Liver (tissue), 8 donors: ENCODE measurements at regions not wholly inside any gene's neighbourhood (a gene's known extent, or its start where the extent isn't known, plus 50 kb on each side); places are given as distances from the start of the nearest gene placed in this dataset.

Experiments used
- DNase-seq: peaks from one replicate; pipeline ENCODE4 v3.0.0-alpha.2; 2017; ENCODE audit warnings: low spot score
- H3K27ac ChIP-seq, 2 donors: one replicate each; pipeline ENCODE4 v1.7.0; 2013; ENCODE audit warnings: inconsistent platforms in 2 of 2, low read length in 2 of 2, control low read depth in 1 of 2, low read depth in 1 of 2, mild to moderate bottlenecking in 1 of 2
- H3K27me3 ChIP-seq, 4 donors: one replicate each; pipeline versions ENCODE4 v1.6.1 to v1.7.0; 2013; ENCODE audit warnings: low read length in 3 of 4, inconsistent platforms in 1 of 4, mild to moderate bottlenecking in 1 of 4, moderate library complexity in 1 of 4; ENCODE audit not compliant: control insufficient read depth in 4 of 4, insufficient read depth in 4 of 4
- H3K36me3 ChIP-seq, 4 donors: one replicate each; pipeline versions ENCODE4 v1.6.1 to v1.7.0; 2013; ENCODE audit warnings: low read length in 3 of 4, mild to moderate bottlenecking in 3 of 4, low read depth in 1 of 4, moderate library complexity in 1 of 4; ENCODE audit not compliant: control insufficient read depth in 4 of 4, insufficient read depth in 3 of 4
- H3K4me1 ChIP-seq, 4 donors: one replicate each; pipeline versions ENCODE4 v1.6.1 to v1.7.0; 2013; ENCODE audit warnings: low read length in 3 of 4, mild to moderate bottlenecking in 3 of 4, moderate library complexity in 1 of 4; ENCODE audit not compliant: control insufficient read depth in 4 of 4, insufficient read depth in 4 of 4
- H3K4me3 ChIP-seq, 3 donors: one replicate each; pipeline versions ENCODE4 v1.6.1 to v1.7.0; 2013; ENCODE audit warnings: low read length in 3 of 3, control low read depth in 1 of 3, low read depth in 1 of 3, mild to moderate bottlenecking in 1 of 3
- H3K9ac ChIP-seq, 2 donors: one replicate each; pipeline ENCODE4 v1.7.0; 2013; ENCODE audit warnings: low read length in 2 of 2, mild to moderate bottlenecking in 2 of 2, moderate library complexity in 2 of 2, control low read depth in 1 of 2, low read depth in 1 of 2
- H3K9me3 ChIP-seq, 4 donors: one replicate each; pipeline versions ENCODE4 v1.6.1 to v1.7.0; 2013; ENCODE audit warnings: low read length in 3 of 4; ENCODE audit not compliant: control insufficient read depth in 4 of 4
- CTCF ChIP-seq: fragments of 150-350 bp; IDR thresholded peaks from 2 replicates; pipeline ENCODE4 v1.5.1; 2017; ENCODE audit warnings: improper control_type of control experiment, low read depth, low read length; ENCODE audit not compliant: missing input control
- EGR1 ChIP-seq, 2 donors: IDR thresholded peaks; 2 replicates each; pipeline ENCODE4 v1.6.1; 2016 to 2018; ENCODE audit warnings: antibody characterized with exemption in 2 of 2, low read depth in 2 of 2
- FOXA1 ChIP-seq: IDR thresholded peaks from 2 replicates; pipeline ENCODE4 v1.6.1; 2016; ENCODE audit warnings: antibody characterized with exemption
- HNF4A ChIP-seq, 2 donors: conservative IDR thresholded peaks; 2 replicates each; pipeline ENCODE4 v1.6.1; 2016; ENCODE audit warnings: antibody characterized with exemption in 2 of 2, mild to moderate bottlenecking in 2 of 2
- JUND ChIP-seq, 2 donors: IDR thresholded peaks; 2 replicates each; pipeline ENCODE4 v1.6.1; 2016; ENCODE audit warnings: antibody characterized with exemption in 2 of 2
- NR2F2 ChIP-seq: IDR thresholded peaks from 2 replicates; pipeline ENCODE4 v1.6.1; 2016; ENCODE audit warnings: antibody characterized with exemption
- REST ChIP-seq: IDR thresholded peaks from 2 replicates; pipeline ENCODE4 v1.6.1; 2016; ENCODE audit warnings: antibody characterized with exemption, mild to moderate bottlenecking
- TAF1 ChIP-seq: conservative IDR thresholded peaks from 2 replicates; pipeline ENCODE4 v1.6.1; 2016; ENCODE audit warnings: antibody characterized with exemption, mild to moderate bottlenecking
- ZBTB33 ChIP-seq: IDR thresholded peaks from 2 replicates; pipeline ENCODE4 v1.6.1; 2016; ENCODE audit warnings: antibody characterized with exemption
- WGBS: extraction: QIAGEN DNeasy Blood & Tissue Kit; methylation state at CpG from one replicate; pipeline ENCODE4 v1.1.7; 2013; 5-methylcytosine and 5-hydroxymethylcytosine counted together
- donor health status: healthy.
- donor health status: healthy.
- donor health status: healthy.
- donor health status: healthy.
- donor health status: healthy.

- TF ChIP-seq NR2F2 (no peak), REST (no peak)
Measured at GRCh38 chr21:35476621-35477395, 427.7 kb upstream of the RUNX1 start (continued).

- no peaks in the 10 kb centered on the region for H3K27me3 ChIP-seq
- no peak overlapping the region for H3K9ac ChIP-seq
- no peaks in the 10 kb centered on the region for H3K36me3 ChIP-seq
- no peak for DNase-seq
- no peaks in the 10 kb centered on the region for H3K4me1 ChIP-seq
- no peak for TF ChIP-seq FOXA1
- no peak for TF ChIP-seq JUND (IDR thresholded peaks at IDR 0.05)
- TF ChIP-seq HNF4A (conservative IDR thresholded peaks at IDR 0.05), result no peak
- no peak overlapping the region for H3K4me3 ChIP-seq
- H3K27ac ChIP-seq, result no peak overlapping the region
- H3K9me3 ChIP-seq, result no peaks in the 10 kb centered on the region
- 50% methylated on average over 4 of the region's 4 CpGs for WGBS
Measured at GRCh38 chr21:35475762-35476161, 426.7 kb upstream of the RUNX1 start.

GRCh38 chr21:35475009-35475408, 425.9 kb upstream of the RUNX1 start:
- Histone ChIP-seq H3K36me3 (no peaks in the 10 kb centered on the region), H3K9me3 (no peaks in the 10 kb centered on the region), H3K4me3 (no peak overlapping the region), H3K4me1 (no peaks in the 10 kb centered on the region), H3K27me3 (no peaks in the 10 kb centered on the region), H3K9ac (no peak overlapping the region), H3K27ac (no peak overlapping the region)
- no peak for DNase-seq
- no peak for TF ChIP-seq ZBTB33
- TF ChIP-seq TAF1, result no peak
- TF ChIP-seq CTCF, result no peak
- no peak for TF ChIP-seq HNF4A (conservative IDR thresholded peaks at IDR 0.05)
- TF ChIP-seq REST, result no peak
- no peak for TF ChIP-seq EGR1 (IDR thresholded peaks at IDR 0.05; ENCODE audit: low read depth in 2 of 2)
